Duodenal mucosa (tissue), 2 donors: ENCODE measurements at regions not wholly inside any gene's neighbourhood (a gene's known extent, or its start where the extent isn't known, plus 50 kb on each side); places are given as distances from the start of the nearest gene placed in this dataset.

ENCODE experiments used
- H3K27ac ChIP-seq: one replicate; pipeline ENCODE4 v1.7.0; 2013; ENCODE audit warnings: low read depth, low read length
- H3K27me3 ChIP-seq, 2 donors: one replicate each; pipeline ENCODE4 v1.7.0; 2013; ENCODE audit warnings: low read length in 2 of 2, control low read depth in 1 of 2; ENCODE audit not compliant: insufficient read depth in 2 of 2, control insufficient read depth in 1 of 2
- H3K36me3 ChIP-seq, 2 donors: one replicate each; pipeline ENCODE4 v1.7.0; 2013; ENCODE audit warnings: low read length in 2 of 2, control low read depth in 1 of 2; ENCODE audit not compliant: insufficient read depth in 2 of 2, control insufficient read depth in 1 of 2
- H3K4me1 ChIP-seq, 2 donors: one replicate each; pipeline ENCODE4 v1.7.0; 2013; ENCODE audit warnings: low read length in 2 of 2, control low read depth in 1 of 2; ENCODE audit not compliant: insufficient read depth in 2 of 2, control insufficient read depth in 1 of 2
- H3K4me3 ChIP-seq, 2 donors: one replicate each; pipeline ENCODE4 v1.7.0; 2013; ENCODE audit warnings: low read length in 2 of 2, low read depth in 1 of 2
- H3K9ac ChIP-seq, 2 donors: one replicate each; pipeline ENCODE4 v1.7.0; 2013; ENCODE audit warnings: low read length in 2 of 2, low read depth in 1 of 2
- H3K9me3 ChIP-seq, 2 donors: one replicate each; pipeline ENCODE4 v1.7.0; 2013; ENCODE audit warnings: low read length in 2 of 2, control low read depth in 1 of 2; ENCODE audit not compliant: control insufficient read depth in 1 of 2

- H3K9ac ChIP-seq: no peak overlapping the region
- H3K36me3 ChIP-seq: no peaks in the 10 kb centered on the region
- no peaks in the 10 kb centered on the region for H3K9me3 ChIP-seq
- H3K27me3 ChIP-seq: no peaks in the 10 kb centered on the region
- no peaks in the 10 kb centered on the region for H3K4me1 ChIP-seq
- H3K27ac ChIP-seq: no peak overlapping the region
- H3K4me3 ChIP-seq: no peak overlapping the region
Observed at GRCh38 chr1:58390091-58390490, 156.4 kb downstream of the OMA1 start.

GRCh38 chr1:58380345-58380744 lies 166.2 kb downstream of the OMA1 start:
- H3K4me1 ChIP-seq: no peaks in the 10 kb centered on the region

GRCh38 chr1:58367217-58367616 lies 179.3 kb downstream of the OMA1 start:
- Histone ChIP-seq H3K27ac (no peak overlapping the region), H3K4me3 (no peak overlapping the region), H3K9me3 (no peaks in the 10 kb centered on the region), H3K27me3 (no peaks in the 10 kb centered on the region), H3K36me3 (no peaks in the 10 kb centered on the region), H3K4me1 (no peaks in the 10 kb centered on the region), H3K9ac (no peak overlapping the region)

More at GRCh38 chr1:58380345-58380744, 166.2 kb downstream of the OMA1 start:
- Histone ChIP-seq H3K9ac (no peak overlapping the region), H3K27ac (no peak overlapping the region), H3K9me3 (no peaks in the 10 kb centered on the region), H3K27me3 (no peaks in the 10 kb centered on the region), H3K4me3 (no peak overlapping the region), H3K36me3 (no peaks in the 10 kb centered on the region)

- H3K4me1 ChIP-seq: no peaks in the 10 kb centered on the region
- H3K4me3 ChIP-seq: no peak overlapping the region
- H3K36me3 ChIP-seq: no peaks in the 10 kb centered on the region
- no peak overlapping the region for H3K9ac ChIP-seq
- H3K9me3 ChIP-seq: no peaks in the 10 kb centered on the region
- H3K27ac ChIP-seq: no peak overlapping the region
- H3K27me3 ChIP-seq: no peaks in the 10 kb centered on the region
Observed at GRCh38 chr1:58365328-58365727, 181.2 kb downstream of the OMA1 start.

GRCh38 chr1:58363585-58363984 lies 182.9 kb downstream of the OMA1 start:
- Histone ChIP-seq H3K4me1 (no peaks in the 10 kb centered on the region), H3K27me3 (no peaks in the 10 kb centered on the region), H3K27ac (no peak overlapping the region), H3K36me3 (no peaks in the 10 kb centered on the region), H3K4me3 (no peak overlapping the region), H3K9me3 (no peaks in the 10 kb centered on the region), H3K9ac (no peak overlapping the region)

GRCh38 chr1:58361134-58361533 lies 185.4 kb downstream of the OMA1 start:
- H3K4me3 ChIP-seq: no peak overlapping the region
- H3K4me1 ChIP-seq: no peaks in the 10 kb centered on the region

GRCh38 chr1:58358346-58358745 lies 188.2 kb downstream of the OMA1 start:
- Histone ChIP-seq H3K27me3 (no peaks in the 10 kb centered on the region), H3K36me3 (no peaks in the 10 kb centered on the region), H3K27ac (no peak overlapping the region), H3K4me3 (no peak overlapping the region), H3K9ac (no peak overlapping the region), H3K4me1 (no peaks in the 10 kb centered on the region), H3K9me3 (no peaks in the 10 kb centered on the region)

More at GRCh38 chr1:58361134-58361533, 185.4 kb downstream of the OMA1 start:
- no peaks in the 10 kb centered on the region for H3K27me3 ChIP-seq
- H3K36me3 ChIP-seq: no peaks in the 10 kb centered on the region
- no peak overlapping the region for H3K27ac ChIP-seq
- H3K9me3 ChIP-seq: no peaks in the 10 kb centered on the region
- H3K9ac ChIP-seq: no peak overlapping the region

GRCh38 chr1:58356402-58356801 lies 190.1 kb downstream of the OMA1 start:
- Histone ChIP-seq H3K9me3 (no peaks in the 10 kb centered on the region), H3K27ac (no peak overlapping the region), H3K4me1 (no peaks in the 10 kb centered on the region), H3K9ac (no peak overlapping the region), H3K27me3 (no peaks in the 10 kb centered on the region), H3K4me3 (no peak overlapping the region), H3K36me3 (no peaks in the 10 kb centered on the region)

GRCh38 chr1:58353168-58353567 lies 193.4 kb downstream of the OMA1 start:
- no peak overlapping the region for H3K4me3 ChIP-seq
- H3K4me1 ChIP-seq: no peaks in the 10 kb centered on the region
- no peaks in the 10 kb centered on the region for H3K27me3 ChIP-seq
- H3K27ac ChIP-seq: no peak overlapping the region
- H3K9ac ChIP-seq: no peak overlapping the region
- H3K36me3 ChIP-seq: no peaks in the 10 kb centered on the region
- no peaks in the 10 kb centered on the region for H3K9me3 ChIP-seq

- Histone ChIP-seq H3K9ac (no peak overlapping the region), H3K4me3 (no peak overlapping the region), H3K27me3 (no peaks in the 10 kb centered on the region), H3K36me3 (no peaks in the 10 kb centered on the region), H3K9me3 (no peaks in the 10 kb centered on the region), H3K27ac (no peak overlapping the region), H3K4me1 (no peaks in the 10 kb centered on the region)
Observed at GRCh38 chr1:58352476-58353092, 193.9 kb downstream of the OMA1 start.

- Histone ChIP-seq H3K36me3 (no peaks in the 10 kb centered on the region), H3K27me3 (no peaks in the 10 kb centered on the region), H3K4me3 (no peak overlapping the region), H3K4me1 (no peaks in the 10 kb centered on the region), H3K27ac (no peak overlapping the region), H3K9ac (no peak overlapping the region), H3K9me3 (no peaks in the 10 kb centered on the region)
Observed at GRCh38 chr1:58346036-58346355, 200.5 kb downstream of the OMA1 start.
